WERI-Rb-1 (cell line): ENCODE measurements at regions not wholly inside any gene's neighbourhood (a gene's known extent, or its start where the extent isn't known, plus 50 kb on each side); places are given as distances from the start of the nearest gene placed in this dataset.

ENCODE experiments used
- DNase-seq: peaks from one replicate; pipeline ENCODE4 v3.0.0-alpha.2; 2020
- H3K27ac ChIP-seq: fragments of 250-450 bp; sonication (Bioruptor Pico); 2 replicates; pipeline ENCODE4 v1.5.1; 2020; ENCODE audit warnings: mild to moderate bottlenecking, moderate library complexity
- H3K27me3 ChIP-seq: fragments of 250-450 bp; sonication (Bioruptor Pico); 2 replicates; pipeline ENCODE4 v1.5.1; 2021; ENCODE audit warnings: mild to moderate bottlenecking, low read depth, moderate library complexity; ENCODE audit not compliant: insufficient read depth, severe bottlenecking
- H3K36me3 ChIP-seq: fragments of 250-450 bp; sonication (Bioruptor Pico); 2 replicates; pipeline ENCODE4 v1.5.1; 2020; ENCODE audit warnings: mild to moderate bottlenecking, moderate library complexity
- H3K4me3 ChIP-seq: 2 replicates; pipeline ENCODE4 v1.5.1; 2011; ENCODE audit warnings: low read depth, mild to moderate bottlenecking, control low read depth, low read length
- H3K9me3 ChIP-seq: fragments of 250-450 bp; sonication (Bioruptor Pico); 2 replicates; pipeline ENCODE4 v1.5.1; 2021; ENCODE audit warnings: mild to moderate bottlenecking, moderate library complexity; ENCODE audit not compliant: severe bottlenecking
- TF ChIP-seq, protein P1 (sequence below): IDR thresholded peaks from 2 replicates; pipeline ENCODE4 v1.5.1; 2011; ENCODE audit warnings: low read depth, mild to moderate bottlenecking, control low read depth, inconsistent platforms, low read length

DNA sequence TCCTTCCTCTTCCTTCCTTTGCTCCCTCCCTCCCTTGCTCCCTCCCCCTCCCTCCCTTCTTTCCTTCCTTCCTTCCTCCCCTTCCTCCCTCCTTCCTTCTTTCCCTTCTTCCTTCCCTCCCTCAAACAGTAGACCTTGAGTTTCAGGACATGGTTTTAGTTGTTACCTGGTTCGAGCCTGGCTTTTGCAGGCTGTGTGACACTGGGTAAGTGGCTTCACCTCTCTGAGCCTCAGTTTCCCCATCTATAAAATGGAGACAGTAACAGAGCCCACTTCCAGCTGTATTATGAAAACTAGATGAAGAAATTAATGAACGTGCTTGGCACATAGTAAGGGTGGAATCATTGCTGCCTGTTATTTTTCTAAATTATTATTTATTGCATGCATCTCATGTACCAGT lies 171.0 kb upstream of the LHX5 start:
- DNase-seq: no peak
- Histone ChIP-seq H3K27ac (no peak overlapping the region), H3K27me3 (no peaks in the 10 kb centered on the region), H3K9me3 (no peaks in the 10 kb centered on the region), H3K4me3 (no peak overlapping the region), H3K36me3 (no peaks in the 10 kb centered on the region)
- TF ChIP-seq, protein P1, sequence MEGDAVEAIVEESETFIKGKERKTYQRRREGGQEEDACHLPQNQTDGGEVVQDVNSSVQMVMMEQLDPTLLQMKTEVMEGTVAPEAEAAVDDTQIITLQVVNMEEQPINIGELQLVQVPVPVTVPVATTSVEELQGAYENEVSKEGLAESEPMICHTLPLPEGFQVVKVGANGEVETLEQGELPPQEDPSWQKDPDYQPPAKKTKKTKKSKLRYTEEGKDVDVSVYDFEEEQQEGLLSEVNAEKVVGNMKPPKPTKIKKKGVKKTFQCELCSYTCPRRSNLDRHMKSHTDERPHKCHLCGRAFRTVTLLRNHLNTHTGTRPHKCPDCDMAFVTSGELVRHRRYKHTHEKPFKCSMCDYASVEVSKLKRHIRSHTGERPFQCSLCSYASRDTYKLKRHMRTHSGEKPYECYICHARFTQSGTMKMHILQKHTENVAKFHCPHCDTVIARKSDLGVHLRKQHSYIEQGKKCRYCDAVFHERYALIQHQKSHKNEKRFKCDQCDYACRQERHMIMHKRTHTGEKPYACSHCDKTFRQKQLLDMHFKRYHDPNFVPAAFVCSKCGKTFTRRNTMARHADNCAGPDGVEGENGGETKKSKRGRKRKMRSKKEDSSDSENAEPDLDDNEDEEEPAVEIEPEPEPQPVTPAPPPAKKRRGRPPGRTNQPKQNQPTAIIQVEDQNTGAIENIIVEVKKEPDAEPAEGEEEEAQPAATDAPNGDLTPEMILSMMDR: no peak

- no peaks in the 10 kb centered on the region for H3K9me3 ChIP-seq
- no peaks in the 10 kb centered on the region for H3K36me3 ChIP-seq
- TF ChIP-seq, protein P1: no peak
- H3K27ac ChIP-seq: no peak overlapping the region
- no peaks in the 10 kb centered on the region for H3K27me3 ChIP-seq
- no peak overlapping the region for H3K4me3 ChIP-seq
- DNase-seq: no peak
These were observed 170.5 kb upstream of the LHX5 start for GRCh38 chr12:113642216-113642615.

- no peaks in the 10 kb centered on the region for H3K27me3 ChIP-seq
- H3K27ac ChIP-seq: no peak overlapping the region
- DNase-seq: no peak
- H3K4me3 ChIP-seq: no peak overlapping the region
- no peaks in the 10 kb centered on the region for H3K9me3 ChIP-seq
- H3K36me3 ChIP-seq: no peaks in the 10 kb centered on the region
- TF ChIP-seq, protein P1: no peak
These were observed 169.9 kb upstream of the LHX5 start for GRCh38 chr12:113641426-113642030.

DNA sequence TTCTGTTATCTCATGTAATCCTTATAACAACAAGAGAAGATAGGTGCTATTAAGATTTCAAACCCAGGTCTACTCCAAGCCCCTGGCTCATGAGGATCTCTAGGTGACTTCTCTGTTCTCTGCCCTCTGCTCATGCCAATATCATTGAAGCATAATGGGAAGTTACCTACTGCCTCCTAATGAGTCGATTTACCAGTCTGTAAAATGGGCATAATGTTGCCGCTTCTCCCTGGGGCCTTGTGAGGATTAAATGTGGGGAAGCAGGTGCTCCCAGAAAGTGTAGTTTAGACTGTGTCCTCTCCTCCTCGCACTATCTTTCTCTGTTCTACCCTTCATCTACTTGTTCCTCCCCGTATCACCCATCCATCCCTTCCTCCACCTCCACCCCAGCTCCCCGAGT lies 169.2 kb upstream of the LHX5 start:
- H3K4me3 ChIP-seq: no peak overlapping the region
- DNase-seq: no peak
- no peak overlapping the region for H3K27ac ChIP-seq
- no peaks in the 10 kb centered on the region for H3K36me3 ChIP-seq
- no peaks in the 10 kb centered on the region for H3K9me3 ChIP-seq
- no peaks in the 10 kb centered on the region for H3K27me3 ChIP-seq
- TF ChIP-seq, protein P1: no peak

- H3K9me3 ChIP-seq: no peaks in the 10 kb centered on the region
- H3K4me3 ChIP-seq: no peak overlapping the region
- no peak overlapping the region for H3K27ac ChIP-seq
- TF ChIP-seq, protein P1: no peak
- DNase-seq: no peak
- H3K27me3 ChIP-seq: no peaks in the 10 kb centered on the region
- no peaks in the 10 kb centered on the region for H3K36me3 ChIP-seq
These were observed 167.8 kb upstream of the LHX5 start for GRCh38 chr12:113639474-113639873.

DNA sequence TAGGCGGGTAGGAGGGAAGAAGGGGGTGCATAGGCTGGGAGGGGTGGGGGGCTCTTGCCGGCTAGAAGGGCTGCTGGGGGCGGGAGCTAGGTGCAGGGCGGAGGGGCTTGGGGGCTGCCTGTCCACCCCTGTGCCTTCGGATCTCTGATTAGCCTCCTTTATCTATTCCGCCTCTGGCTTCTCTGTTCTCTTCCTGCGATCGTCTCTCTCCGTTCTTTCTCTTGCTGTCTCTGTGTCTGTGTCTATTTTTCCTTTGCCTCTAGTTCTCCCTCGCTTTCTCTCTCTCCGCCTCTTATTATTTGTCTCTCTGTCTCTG lies 166.7 kb upstream of the LHX5 start:
- DNase-seq: no peak
- Histone ChIP-seq H3K36me3 (no peaks in the 10 kb centered on the region), H3K4me3 (no peak overlapping the region), H3K27me3 (no peaks in the 10 kb centered on the region), H3K27ac (no peak overlapping the region), H3K9me3 (no peaks in the 10 kb centered on the region)
- TF ChIP-seq, protein P1: no peak
